ENCODE measurements at regions not wholly inside any gene's neighbourhood (a gene's known extent, or its start where the extent isn't known, plus 50 kb on each side); places are given as distances from the start of the nearest gene placed in this dataset.

- DNase-seq, result no peak
- H3K79me2 ChIP-seq (ENCODE audit: low read length), result no peaks in the 10 kb centered on the region
Measured at GRCh38 chr3:53948174-53948573, 56.5 kb upstream of the SELENOK start.

GRCh38 chr3:53944028-53944427, 52.4 kb upstream of the SELENOK start:
- H3K27me3 ChIP-seq (replicated peaks; ENCODE audit: insufficient read depth, low read length), result no peaks in the 10 kb centered on the region
- no peaks in the 10 kb centered on the region for H3K9me2 ChIP-seq (replicated peaks; ENCODE audit: insufficient read depth, low read length)
- no peak for TF ChIP-seq EZH2 (optimal IDR thresholded peaks at IDR 0.05; ENCODE audit: low read depth, low read length)
- no peak for TF ChIP-seq EZH2phosphoT487 (IDR thresholded peaks at IDR 0.05; ENCODE audit: low read length)
- TF ChIP-seq CTCF (IDR thresholded peaks at IDR 0.05; ENCODE audit: low read length), result no peak
- H3K4me2 ChIP-seq (ENCODE audit: low read depth, low read length), result no peak overlapping the region
- no peak overlapping the region for H3K9ac ChIP-seq (ENCODE audit: low read length)
- no peak overlapping the region for H2AFZ ChIP-seq (ENCODE audit: low read length)
- no peaks in the 10 kb centered on the region for H3F3A ChIP-seq (ENCODE audit: insufficient read depth, low read length)
- H3K36me3 ChIP-seq (replicated peaks; ENCODE audit: insufficient read depth, low read length), result no peaks in the 10 kb centered on the region
- no peak overlapping the region for H3K4me3 ChIP-seq (ENCODE audit: low read length)
- no peak for DNase-seq
- H3K9me3 ChIP-seq (replicated peaks; ENCODE audit: insufficient read depth, low read length), result no peaks in the 10 kb centered on the region
- H3K4me1 ChIP-seq (ENCODE audit: low read length), result no peaks in the 10 kb centered on the region
- H3K27ac ChIP-seq (ENCODE audit: low read length), result no peak overlapping the region
- no peaks in the 10 kb centered on the region for H4K20me1 ChIP-seq (ENCODE audit: insufficient read depth, low read length)
- H3K79me2 ChIP-seq (ENCODE audit: low read length), result no peaks in the 10 kb centered on the region

More at GRCh38 chr3:53948174-53948573, 56.5 kb upstream of the SELENOK start:
- Histone ChIP-seq H3K27ac (ENCODE audit: low read length) (no peak overlapping the region), H3F3A (ENCODE audit: insufficient read depth, low read length) (no peaks in the 10 kb centered on the region), H4K20me1 (ENCODE audit: insufficient read depth, low read length) (no peaks in the 10 kb centered on the region), H3K36me3 (replicated peaks; ENCODE audit: insufficient read depth, low read length) (no peaks in the 10 kb centered on the region), H3K4me1 (ENCODE audit: low read length) (no peaks in the 10 kb centered on the region), H3K27me3 (replicated peaks; ENCODE audit: insufficient read depth, low read length) (no peaks in the 10 kb centered on the region), H3K4me2 (ENCODE audit: low read depth, low read length) (no peak overlapping the region), H2AFZ (ENCODE audit: low read length) (no peak overlapping the region), H3K9me3 (replicated peaks; ENCODE audit: insufficient read depth, low read length) (no peaks in the 10 kb centered on the region), H3K4me3 (ENCODE audit: low read length) (no peak overlapping the region), H3K9me2 (replicated peaks; ENCODE audit: insufficient read depth, low read length) (no peaks in the 10 kb centered on the region), H3K9ac (ENCODE audit: low read length) (no peak overlapping the region)
- TF ChIP-seq EZH2phosphoT487 (IDR thresholded peaks at IDR 0.05; ENCODE audit: low read length) (no peak), EZH2 (optimal IDR thresholded peaks at IDR 0.05; ENCODE audit: low read depth, low read length) (no peak), CTCF (IDR thresholded peaks at IDR 0.05; ENCODE audit: low read length) (no peak)

- no peak for DNase-seq
- Histone ChIP-seq H3K4me2 (ENCODE audit: low read depth, low read length) (no peak overlapping the region), H3K9ac (ENCODE audit: low read length) (no peak overlapping the region)
Measured at GRCh38 chr3:53941950-53942349, 50.3 kb upstream of the SELENOK start.

More at GRCh38 chr3:53941950-53942349, 50.3 kb upstream of the SELENOK start:
- Histone ChIP-seq H3K27ac (ENCODE audit: low read length) (no peak overlapping the region), H3F3A (ENCODE audit: insufficient read depth, low read length) (no peaks in the 10 kb centered on the region), H3K4me1 (ENCODE audit: low read length) (no peaks in the 10 kb centered on the region), H3K9me3 (replicated peaks; ENCODE audit: insufficient read depth, low read length) (no peaks in the 10 kb centered on the region), H4K20me1 (ENCODE audit: insufficient read depth, low read length) (no peaks in the 10 kb centered on the region), H3K36me3 (replicated peaks; ENCODE audit: insufficient read depth, low read length) (no peaks in the 10 kb centered on the region), H3K4me3 (ENCODE audit: low read length) (no peak overlapping the region), H3K27me3 (replicated peaks; ENCODE audit: insufficient read depth, low read length) (no peaks in the 10 kb centered on the region), H2AFZ (ENCODE audit: low read length) (no peak overlapping the region), H3K9me2 (replicated peaks; ENCODE audit: insufficient read depth, low read length) (no peaks in the 10 kb centered on the region), H3K79me2 (ENCODE audit: low read length) (no peaks in the 10 kb centered on the region)
- no peak for TF ChIP-seq EZH2 (optimal IDR thresholded peaks at IDR 0.05; ENCODE audit: low read depth, low read length)
- TF ChIP-seq CTCF (IDR thresholded peaks at IDR 0.05; ENCODE audit: low read length), result no peak
- no peak for TF ChIP-seq EZH2phosphoT487 (IDR thresholded peaks at IDR 0.05; ENCODE audit: low read length)

Data from MM.1S (cell line).